ENCODE measurements at regions not wholly inside any gene's neighbourhood (a gene's known extent, or its start where the extent isn't known, plus 50 kb on each side); places are given as distances from the start of the nearest gene placed in this dataset.
"Not testable (repeated sequence)": the region's sequence is repeated elsewhere in the genome, so short reads cannot be mapped to it uniquely, and the experiment has no call there.

DNA sequence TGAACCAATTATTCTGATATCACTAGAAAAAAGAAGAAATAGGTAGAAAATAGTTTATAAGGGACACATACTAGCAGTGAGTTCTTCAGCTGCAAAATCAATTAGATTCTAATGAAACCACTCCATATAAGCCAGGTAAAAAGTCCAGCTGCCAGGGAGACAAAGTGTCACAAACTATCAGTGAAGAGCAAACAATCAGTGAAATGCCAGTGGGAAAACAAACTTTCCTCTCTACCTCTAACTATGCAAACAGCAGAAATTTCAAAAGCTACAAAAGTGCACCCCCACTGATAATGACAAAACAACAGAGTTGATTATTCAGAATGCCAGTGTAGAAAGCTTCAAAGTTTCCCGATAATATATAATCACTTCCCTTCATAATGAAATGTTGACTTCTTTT is 637.2 kb upstream of the ITGA1 start:
- no peak for DNase-seq (ENCODE audit: low spot score)
- no peak overlapping the region for H3K27ac ChIP-seq (ENCODE audit: low read depth, low read length, poor library complexity, severe bottlenecking)
- H3K36me3 ChIP-seq (ENCODE audit: insufficient read depth, low read length, poor library complexity, severe bottlenecking), result no peaks in the 10 kb centered on the region
- CTCF ChIA-PET, result no interaction called here
- H3K9me3 ChIP-seq (ENCODE audit: low read depth, low read length, poor library complexity, severe bottlenecking), result no peaks in the 10 kb centered on the region
- BruUV-seq (replicated peaks), result no TSS peak
- no peak overlapping the region for H3K4me3 ChIP-seq (ENCODE audit: low read depth, low read length, poor library complexity, severe bottlenecking)
- H3K4me1 ChIP-seq (ENCODE audit: insufficient read depth, low read length, poor library complexity, severe bottlenecking), result peaks cover 10% of the 10 kb centered on the region
- POLR2A ChIA-PET (ENCODE audit: low non-redundant PET), result no interaction called here
- TF ChIP-seq, protein P1, sequence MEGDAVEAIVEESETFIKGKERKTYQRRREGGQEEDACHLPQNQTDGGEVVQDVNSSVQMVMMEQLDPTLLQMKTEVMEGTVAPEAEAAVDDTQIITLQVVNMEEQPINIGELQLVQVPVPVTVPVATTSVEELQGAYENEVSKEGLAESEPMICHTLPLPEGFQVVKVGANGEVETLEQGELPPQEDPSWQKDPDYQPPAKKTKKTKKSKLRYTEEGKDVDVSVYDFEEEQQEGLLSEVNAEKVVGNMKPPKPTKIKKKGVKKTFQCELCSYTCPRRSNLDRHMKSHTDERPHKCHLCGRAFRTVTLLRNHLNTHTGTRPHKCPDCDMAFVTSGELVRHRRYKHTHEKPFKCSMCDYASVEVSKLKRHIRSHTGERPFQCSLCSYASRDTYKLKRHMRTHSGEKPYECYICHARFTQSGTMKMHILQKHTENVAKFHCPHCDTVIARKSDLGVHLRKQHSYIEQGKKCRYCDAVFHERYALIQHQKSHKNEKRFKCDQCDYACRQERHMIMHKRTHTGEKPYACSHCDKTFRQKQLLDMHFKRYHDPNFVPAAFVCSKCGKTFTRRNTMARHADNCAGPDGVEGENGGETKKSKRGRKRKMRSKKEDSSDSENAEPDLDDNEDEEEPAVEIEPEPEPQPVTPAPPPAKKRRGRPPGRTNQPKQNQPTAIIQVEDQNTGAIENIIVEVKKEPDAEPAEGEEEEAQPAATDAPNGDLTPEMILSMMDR (conservative IDR thresholded peaks at IDR 0.05; ENCODE audit: low read depth, low read length), result no peak
- TF ChIP-seq EZH2 (IDR thresholded peaks at IDR 0.05; ENCODE audit: borderline replicate concordance, low read depth, low read length, poor library complexity, severe bottlenecking), result no peak
- intact Hi-C loops (cut with micrococcal nuclease; ENCODE audit: unreplicated experiment), result no loop called here
- H3K27me3 ChIP-seq (replicated peaks; ENCODE audit: insufficient read depth, low read depth, low read length, poor library complexity), result no peaks in the 10 kb centered on the region

DNA sequence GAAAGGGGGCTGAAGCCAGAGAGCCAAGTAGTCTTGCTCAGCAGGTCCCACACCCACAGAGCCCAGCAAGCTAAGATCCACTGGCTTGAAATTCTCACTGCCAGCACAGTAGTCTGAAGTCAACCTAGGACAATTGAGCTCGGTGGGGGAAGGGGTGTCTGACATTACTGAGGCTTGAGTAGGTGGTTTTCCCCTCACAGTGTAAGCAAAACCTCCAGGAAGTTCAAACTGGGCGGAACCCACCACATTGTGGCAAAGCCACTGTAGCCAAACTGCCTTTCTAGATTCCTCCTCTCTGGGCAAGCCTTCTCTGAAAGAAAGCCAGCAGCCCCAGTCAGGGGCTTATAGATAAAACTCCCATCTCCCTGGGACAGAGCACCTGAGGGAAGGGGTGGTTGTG is 630.9 kb upstream of the ITGA1 start:
- H3K36me3 ChIP-seq (ENCODE audit: insufficient read depth, low read length, poor library complexity, severe bottlenecking); H3K27me3 ChIP-seq (replicated peaks; ENCODE audit: insufficient read depth, low read depth, low read length, poor library complexity); H3K9me3 ChIP-seq (ENCODE audit: low read depth, low read length, poor library complexity, severe bottlenecking); CTCF ChIA-PET; BruUV-seq (replicated peaks); DNase-seq (ENCODE audit: low spot score); H3K4me3 ChIP-seq (ENCODE audit: low read depth, low read length, poor library complexity, severe bottlenecking); H3K27ac ChIP-seq (ENCODE audit: low read depth, low read length, poor library complexity, severe bottlenecking); H3K4me1 ChIP-seq (ENCODE audit: insufficient read depth, low read length, poor library complexity, severe bottlenecking); POLR2A ChIA-PET (ENCODE audit: low non-redundant PET); intact Hi-C loops (cut with micrococcal nuclease; ENCODE audit: unreplicated experiment): not testable (repeated sequence)

DNA sequence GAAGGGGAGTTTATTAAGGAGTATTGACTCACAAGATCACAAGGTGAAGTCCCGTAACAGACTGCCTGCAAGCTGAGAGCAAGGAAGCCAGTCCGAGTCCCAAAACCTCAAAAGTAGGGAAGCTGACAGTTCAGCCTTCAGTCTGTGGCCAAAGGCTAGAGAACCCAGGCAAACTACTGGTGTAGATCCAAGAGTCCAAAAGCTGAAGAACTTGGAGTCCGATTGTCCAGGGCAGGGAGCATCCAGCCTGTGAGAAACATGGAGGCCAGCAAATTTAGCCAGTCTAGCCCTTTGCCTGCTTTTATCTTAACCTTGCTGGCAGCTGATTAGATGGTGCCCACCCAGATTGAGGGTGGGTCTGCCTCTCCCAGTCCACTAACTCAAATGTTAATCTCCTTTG is 621.9 kb upstream of the ITGA1 start:
- H3K27ac ChIP-seq (ENCODE audit: low read depth, low read length, poor library complexity, severe bottlenecking); H3K9me3 ChIP-seq (ENCODE audit: low read depth, low read length, poor library complexity, severe bottlenecking); intact Hi-C loops (cut with micrococcal nuclease; ENCODE audit: unreplicated experiment); H3K4me3 ChIP-seq (ENCODE audit: low read depth, low read length, poor library complexity, severe bottlenecking); DNase-seq (ENCODE audit: low spot score); H3K36me3 ChIP-seq (ENCODE audit: insufficient read depth, low read length, poor library complexity, severe bottlenecking); POLR2A ChIA-PET (ENCODE audit: low non-redundant PET); H3K4me1 ChIP-seq (ENCODE audit: insufficient read depth, low read length, poor library complexity, severe bottlenecking); BruUV-seq (replicated peaks); CTCF ChIA-PET; H3K27me3 ChIP-seq (replicated peaks; ENCODE audit: insufficient read depth, low read depth, low read length, poor library complexity): not testable (repeated sequence)

DNA sequence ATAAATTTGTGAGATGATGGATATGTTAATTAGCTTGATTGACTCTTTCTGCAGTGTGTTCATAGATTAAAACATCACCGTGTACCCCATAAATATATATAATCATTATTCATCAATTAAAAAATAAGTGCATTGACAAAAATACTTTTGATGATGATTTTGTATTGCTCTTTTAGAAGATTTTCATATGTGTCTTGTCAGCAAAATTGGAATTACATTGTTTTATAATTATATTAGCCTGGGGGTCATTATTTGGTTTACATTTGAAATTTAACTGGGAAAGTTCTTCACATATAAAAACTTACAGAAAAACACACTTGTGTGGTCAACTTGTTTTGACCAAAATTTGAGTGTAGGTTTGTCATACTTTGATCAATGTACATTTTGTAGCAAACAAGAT is 614.6 kb upstream of the ITGA1 start:
- ChIA-PET CTCF (no interaction called here), POLR2A (ENCODE audit: low non-redundant PET) (no interaction called here)
- intact Hi-C loops (cut with micrococcal nuclease; ENCODE audit: unreplicated experiment), result no loop called here
- TF ChIP-seq, protein P1 (conservative IDR thresholded peaks at IDR 0.05; ENCODE audit: low read depth, low read length), result no peak
- no peak for TF ChIP-seq EZH2 (IDR thresholded peaks at IDR 0.05; ENCODE audit: borderline replicate concordance, low read depth, low read length, poor library complexity, severe bottlenecking)
- Histone ChIP-seq H3K27ac (ENCODE audit: low read depth, low read length, poor library complexity, severe bottlenecking) (no peak overlapping the region), H3K27me3 (replicated peaks; ENCODE audit: insufficient read depth, low read depth, low read length, poor library complexity) (no peaks in the 10 kb centered on the region), H3K4me1 (ENCODE audit: insufficient read depth, low read length, poor library complexity, severe bottlenecking) (peaks cover 3% of the 10 kb centered on the region), H3K36me3 (ENCODE audit: insufficient read depth, low read length, poor library complexity, severe bottlenecking) (no peaks in the 10 kb centered on the region), H3K4me3 (ENCODE audit: low read depth, low read length, poor library complexity, severe bottlenecking) (no peak overlapping the region), H3K9me3 (ENCODE audit: low read depth, low read length, poor library complexity, severe bottlenecking) (peaks cover 3% of the 10 kb centered on the region)
- no TSS peak for BruUV-seq (replicated peaks)
- DNase-seq (ENCODE audit: low spot score), result no peak

Data from A673 (cell line).